Right atrium auricular region (tissue), 2 donors: ENCODE measurements at regions not wholly inside any gene's neighbourhood (a gene's known extent, or its start where the extent isn't known, plus 50 kb on each side); places are given as distances from the start of the nearest gene placed in this dataset.

ENCODE experiments used
- DNase-seq: peaks from one replicate; pipeline ENCODE4 v3.0.0-alpha.2; 2019; ENCODE audit warnings: low spot score
- H3K27ac ChIP-seq, 2 donors: fragments of 200-600 bp; sonication (generic); 1 replicate in 1 of 2; 2 replicates in 1 of 2; pipeline ENCODE4 v1.5.1; 2016 to 2019
- H3K27me3 ChIP-seq, 2 donors: fragments of 200-600 bp; sonication (generic); one replicate each; pipeline versions ENCODE4 v1.5.1 to v1.6.0; 2017 to 2019
- H3K36me3 ChIP-seq: fragments of 200-600 bp; sonication (generic); one replicate; pipeline ENCODE4 v1.5.1; 2016
- H3K4me1 ChIP-seq, 2 donors: fragments of 200-600 bp; sonication (generic); one replicate each; pipeline versions ENCODE4 v1.5.1 to v1.6.0; 2017 to 2019
- H3K4me3 ChIP-seq, 2 donors: fragments of 200-600 bp; sonication (generic); 1 replicate in 1 of 2; 2 replicates in 1 of 2; pipeline ENCODE4 v1.5.1; 2017 to 2019; ENCODE audit warnings: mild to moderate bottlenecking in 1 of 2, moderate library complexity in 1 of 2
- H3K9me3 ChIP-seq, 2 donors: fragments of 200-600 bp; sonication (generic); one replicate each; pipeline ENCODE4 v1.5.1; 2019
- CTCF ChIP-seq, 2 donors: fragments of 200-600 bp; sonication (generic); IDR thresholded peaks; one replicate each; pipeline ENCODE4 v1.5.1; 2019; ENCODE audit warnings: antibody characterized with exemption in 2 of 2

- Histone ChIP-seq H3K27me3 (no peaks in the 10 kb centered on the region), H3K4me1 (no peaks in the 10 kb centered on the region), H3K9me3 (no peaks in the 10 kb centered on the region), H3K27ac (no peak overlapping the region), H3K36me3 (no peaks in the 10 kb centered on the region), H3K4me3 (no peak overlapping the region)
- DNase-seq: no peak
- no peak for TF ChIP-seq CTCF (IDR thresholded peaks at IDR 0.05)
Measured at GRCh38 chr20:19019734-19020364, 192.6 kb upstream of the SLC24A3 start.

GRCh38 chr20:19021406-19022117 lies 190.9 kb upstream of the SLC24A3 start:
- Histone ChIP-seq H3K4me1 (peaks cover 0 to 12% of the 10 kb centered on the region in 2 donors), H3K27me3 (no peaks in the 10 kb centered on the region), H3K4me3 (no peak overlapping the region), H3K36me3 (no peaks in the 10 kb centered on the region), H3K9me3 (no peaks in the 10 kb centered on the region), H3K27ac (no peak overlapping the region)
- TF ChIP-seq CTCF (IDR thresholded peaks at IDR 0.05): no peak
- DNase-seq: peak; percentile 44

- Histone ChIP-seq H3K36me3 (no peaks in the 10 kb centered on the region), H3K27me3 (no peaks in the 10 kb centered on the region), H3K9me3 (no peaks in the 10 kb centered on the region), H3K4me1 (peaks cover 0 to 15% of the 10 kb centered on the region in 2 donors), H3K27ac (no peak overlapping the region), H3K4me3 (no peak overlapping the region)
- DNase-seq: peak; percentile 26
- TF ChIP-seq CTCF (IDR thresholded peaks at IDR 0.05): no peak
Measured at GRCh38 chr20:19022118-19022575, 190.3 kb upstream of the SLC24A3 start.

GRCh38 chr20:19022791-19023448 lies 189.5 kb upstream of the SLC24A3 start:
- no peak for TF ChIP-seq CTCF (IDR thresholded peaks at IDR 0.05)
- no peak overlapping the region for H3K4me3 ChIP-seq
- DNase-seq: peak; percentile 28

GRCh38 chr20:19024296-19025035 lies 188.0 kb upstream of the SLC24A3 start:
- Histone ChIP-seq H3K27me3 (no peaks in the 10 kb centered on the region), H3K36me3 (no peaks in the 10 kb centered on the region), H3K9me3 (no peaks in the 10 kb centered on the region), H3K4me1 (peaks cover 0 to 15% of the 10 kb centered on the region in 2 donors), H3K27ac (no peak overlapping the region), H3K4me3 (no peak overlapping the region)
- no peak for TF ChIP-seq CTCF (IDR thresholded peaks at IDR 0.05)
- no peak for DNase-seq

More at GRCh38 chr20:19022791-19023448, 189.5 kb upstream of the SLC24A3 start:
- Histone ChIP-seq H3K27me3 (no peaks in the 10 kb centered on the region), H3K36me3 (no peaks in the 10 kb centered on the region), H3K4me1 (peaks cover 0 to 15% of the 10 kb centered on the region in 2 donors), H3K9me3 (no peaks in the 10 kb centered on the region), H3K27ac (no peak overlapping the region)
